ENCODE measurements at regions not wholly inside any gene's neighbourhood (a gene's known extent, or its start where the extent isn't known, plus 50 kb on each side); places are given as distances from the start of the nearest gene placed in this dataset.

DNA sequence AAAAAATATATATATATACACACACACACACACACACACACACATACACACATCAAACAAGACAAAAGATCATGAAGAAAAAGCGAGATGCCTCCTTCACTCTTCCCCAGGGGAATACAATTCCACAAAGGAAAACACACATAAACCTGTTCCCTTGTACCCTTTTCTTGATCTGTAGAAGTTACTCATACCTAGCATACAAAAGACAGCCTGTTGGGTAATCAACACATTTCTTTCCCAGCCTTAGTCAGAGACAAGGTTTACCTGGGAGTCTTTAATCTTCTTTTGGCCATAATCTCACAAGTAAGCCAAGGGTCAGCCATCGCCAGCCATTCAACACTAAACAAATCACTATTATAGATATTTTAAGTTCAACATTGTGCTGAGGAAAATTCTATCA is 407.0 kb downstream of the SUCLG1 start:
- Mint-ChIP-seq H3K27me3 (no peaks in the 10 kb centered on the region), H3K27ac (no peak overlapping the region), H3K4me3 (no peak overlapping the region), H3K4me1 (ENCODE audit: low read depth) (no peaks in the 10 kb centered on the region), H3K9me3 (no peaks in the 10 kb centered on the region), H3K36me3 (ENCODE audit: low read depth) (no peaks in the 10 kb centered on the region)
- intact Hi-C loops (cut with micrococcal nuclease) = no loop called here
- no peak for DNase-seq
- TF ChIP-seq, protein P1, sequence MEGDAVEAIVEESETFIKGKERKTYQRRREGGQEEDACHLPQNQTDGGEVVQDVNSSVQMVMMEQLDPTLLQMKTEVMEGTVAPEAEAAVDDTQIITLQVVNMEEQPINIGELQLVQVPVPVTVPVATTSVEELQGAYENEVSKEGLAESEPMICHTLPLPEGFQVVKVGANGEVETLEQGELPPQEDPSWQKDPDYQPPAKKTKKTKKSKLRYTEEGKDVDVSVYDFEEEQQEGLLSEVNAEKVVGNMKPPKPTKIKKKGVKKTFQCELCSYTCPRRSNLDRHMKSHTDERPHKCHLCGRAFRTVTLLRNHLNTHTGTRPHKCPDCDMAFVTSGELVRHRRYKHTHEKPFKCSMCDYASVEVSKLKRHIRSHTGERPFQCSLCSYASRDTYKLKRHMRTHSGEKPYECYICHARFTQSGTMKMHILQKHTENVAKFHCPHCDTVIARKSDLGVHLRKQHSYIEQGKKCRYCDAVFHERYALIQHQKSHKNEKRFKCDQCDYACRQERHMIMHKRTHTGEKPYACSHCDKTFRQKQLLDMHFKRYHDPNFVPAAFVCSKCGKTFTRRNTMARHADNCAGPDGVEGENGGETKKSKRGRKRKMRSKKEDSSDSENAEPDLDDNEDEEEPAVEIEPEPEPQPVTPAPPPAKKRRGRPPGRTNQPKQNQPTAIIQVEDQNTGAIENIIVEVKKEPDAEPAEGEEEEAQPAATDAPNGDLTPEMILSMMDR (IDR thresholded peaks at IDR 0.05) = no peak
- POLR2A ChIA-PET = no interaction called here
- ATAC-seq = no peak
- CTCF ChIA-PET = interaction anchor here (0.8 kb wide), 1 partner anchor 29 kb away, joined by 3 read pairs; no protein-coding TSS in a partner anchor

DNA sequence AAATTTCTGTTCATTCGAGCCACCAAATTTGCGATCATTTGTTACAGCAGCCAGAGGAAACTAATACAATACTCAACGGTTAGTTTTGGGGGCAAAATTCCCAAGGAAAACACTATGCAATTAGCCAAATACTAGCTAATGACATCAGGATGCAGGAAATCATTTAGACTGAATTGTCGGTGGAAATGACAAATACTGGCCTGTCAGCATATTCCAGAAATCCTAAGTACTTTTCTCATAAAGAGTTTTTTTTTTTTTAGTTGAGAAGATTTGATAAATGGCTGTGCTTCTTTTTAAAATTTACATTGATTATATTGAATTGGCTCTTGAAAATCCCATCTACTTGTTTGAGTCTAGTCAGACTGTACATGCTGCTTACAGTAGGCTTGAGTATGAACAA is 410.1 kb downstream of the SUCLG1 start:
- H3K9me3 Mint-ChIP-seq = no peaks in the 10 kb centered on the region
- CTCF ChIA-PET = no interaction called here
- H3K27ac Mint-ChIP-seq = no peak overlapping the region
- POLR2A ChIA-PET = no interaction called here
- H3K36me3 Mint-ChIP-seq (ENCODE audit: low read depth) = no peaks in the 10 kb centered on the region
- H3K27me3 Mint-ChIP-seq = peaks cover 3% of the 10 kb centered on the region
- no peaks in the 10 kb centered on the region for H3K4me1 Mint-ChIP-seq (ENCODE audit: low read depth)
- intact Hi-C loops (cut with micrococcal nuclease) = no loop called here
- TF ChIP-seq, protein P1 (IDR thresholded peaks at IDR 0.05) = no peak
- no peak for ATAC-seq
- no peak for DNase-seq
- H3K4me3 Mint-ChIP-seq = no peak overlapping the region

DNA sequence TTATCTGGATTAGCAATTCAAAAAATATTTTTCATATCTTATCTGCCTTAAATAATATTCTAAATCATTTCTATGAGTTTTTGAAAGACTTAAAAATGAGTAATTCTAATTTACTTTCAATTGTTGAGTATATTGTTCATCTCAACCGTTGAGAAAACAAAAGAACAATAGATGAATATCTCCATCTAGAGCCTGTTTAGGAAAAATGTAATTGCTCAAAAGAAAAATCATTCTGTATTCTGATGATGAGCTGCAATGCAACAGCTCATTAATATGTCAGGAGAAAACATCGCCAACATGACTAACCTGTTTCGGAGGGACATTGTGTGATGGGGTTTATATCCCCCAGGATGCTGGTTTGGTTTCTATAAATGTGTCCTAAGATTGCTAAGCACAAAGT is 417.6 kb downstream of the SUCLG1 start:
- CTCF ChIA-PET = interaction anchor here (1.2 kb wide), 1 partner anchor 10 kb away, joined by 3 read pairs; no protein-coding TSS in a partner anchor
- Mint-ChIP-seq H3K36me3 (ENCODE audit: low read depth) (no peaks in the 10 kb centered on the region), H3K27ac (no peak overlapping the region), H3K4me1 (ENCODE audit: low read depth) (no peaks in the 10 kb centered on the region), H3K9me3 (no peaks in the 10 kb centered on the region), H3K4me3 (no peak overlapping the region), H3K27me3 (peaks cover 3% of the 10 kb centered on the region)
- no peak for DNase-seq
- no peak for ATAC-seq
- POLR2A ChIA-PET = no interaction called here
- TF ChIP-seq, protein P1 (IDR thresholded peaks at IDR 0.05) = no peak
- intact Hi-C loops (cut with micrococcal nuclease) = no loop called here

DNA sequence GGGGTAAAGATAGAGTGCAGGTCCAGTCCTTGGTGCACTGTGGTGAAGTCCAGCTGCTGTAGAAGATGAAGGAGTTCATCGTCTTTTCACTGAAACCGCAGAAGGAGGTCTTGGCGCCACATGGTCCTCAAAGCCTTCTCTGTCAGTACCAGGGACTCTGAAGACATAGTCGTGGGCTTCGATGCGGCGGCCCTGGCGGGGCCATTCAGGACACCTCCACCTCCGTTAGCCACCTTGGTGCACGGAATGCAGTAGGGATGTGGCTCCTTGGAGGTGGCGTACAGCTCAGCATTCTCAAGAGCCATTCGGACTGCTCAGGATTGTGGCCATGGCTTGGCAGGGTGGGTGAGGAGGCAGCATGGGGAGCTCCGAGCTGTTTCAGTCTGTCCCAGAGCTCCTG is 418.8 kb downstream of the SUCLG1 start:
- Mint-ChIP-seq H3K36me3 (ENCODE audit: low read depth) (no peaks in the 10 kb centered on the region), H3K27ac (no peak overlapping the region), H3K27me3 (no peaks in the 10 kb centered on the region), H3K4me3 (no peak overlapping the region), H3K9me3 (no peaks in the 10 kb centered on the region), H3K4me1 (ENCODE audit: low read depth) (no peaks in the 10 kb centered on the region)
- CTCF ChIA-PET = no interaction called here
- ATAC-seq = no peak
- POLR2A ChIA-PET = no interaction called here
- TF ChIP-seq, protein P1 (IDR thresholded peaks at IDR 0.05) = no peak
- no peak for DNase-seq
- intact Hi-C loops (cut with micrococcal nuclease) = no loop called here

DNA sequence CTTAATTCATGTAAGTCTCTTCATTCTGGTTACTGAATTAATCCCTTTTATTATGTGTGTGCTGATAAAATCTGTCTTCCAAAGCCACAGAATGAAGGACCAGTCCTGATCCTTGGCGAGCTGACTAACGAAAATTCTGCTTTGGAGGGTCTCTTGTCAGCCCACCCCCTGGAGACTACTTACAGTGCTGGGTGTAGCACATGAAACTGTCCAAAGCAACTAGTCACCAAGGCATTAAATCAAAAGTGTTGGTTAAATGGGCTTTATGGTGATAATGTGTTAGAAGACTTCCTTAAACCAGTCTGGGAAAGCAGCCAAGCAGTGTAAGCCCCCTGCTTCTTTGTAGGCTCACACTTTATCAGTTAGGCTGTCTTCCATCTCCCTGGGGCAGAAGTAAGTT is 420.2 kb downstream of the SUCLG1 start:
- POLR2A ChIA-PET = no interaction called here
- no peaks in the 10 kb centered on the region for H3K9me3 Mint-ChIP-seq
- H3K27me3 Mint-ChIP-seq = no peaks in the 10 kb centered on the region
- H3K27ac Mint-ChIP-seq = no peak overlapping the region
- no peak for DNase-seq
- H3K36me3 Mint-ChIP-seq (ENCODE audit: low read depth) = no peaks in the 10 kb centered on the region
- H3K4me1 Mint-ChIP-seq (ENCODE audit: low read depth) = no peaks in the 10 kb centered on the region
- CTCF ChIA-PET = no interaction called here
- TF ChIP-seq, protein P1 (IDR thresholded peaks at IDR 0.05) = no peak
- no peak overlapping the region for H3K4me3 Mint-ChIP-seq
- intact Hi-C loops (cut with micrococcal nuclease) = no loop called here
- no peak for ATAC-seq

Measured in activated CD8-positive, alpha-beta T cell treated with anti-CD3 and anti-CD28 coated beads for 36 hours (primary cell).